NB4 (cell line): ENCODE measurements at regions not wholly inside any gene's neighbourhood (a gene's known extent, or its start where the extent isn't known, plus 50 kb on each side); places are given as distances from the start of the nearest gene placed in this dataset.

ENCODE experiments used
- CTCF ChIP-seq: IDR thresholded peaks from one replicate; pipeline ENCODE4 v1.5.1; 2012; ENCODE audit warnings: low read depth, low read length
- MAX ChIP-seq: IDR thresholded peaks from 2 replicates; pipeline ENCODE4 v1.6.1; 2011; ENCODE audit warnings: low read depth, low read length
- POLR2A ChIP-seq: IDR thresholded peaks from 2 replicates; pipeline ENCODE4 v1.6.1; 2011; ENCODE audit warnings: mild to moderate bottlenecking; ENCODE audit not compliant: insufficient read length; ENCODE audit errors: extremely low read depth

GRCh38 chr2:58983111-58983510 lies 742.0 kb upstream of the FANCL start:
- no peak for TF ChIP-seq POLR2A
- no peak for TF ChIP-seq CTCF
- no peak for TF ChIP-seq MAX
